H1 (cell line): ENCODE measurements at regions not wholly inside any gene's neighbourhood (a gene's known extent, or its start where the extent isn't known, plus 50 kb on each side); places are given as distances from the start of the nearest gene placed in this dataset.

Source experiments
- CTCF ChIA-PET: fragments of 300-600 bp; sonication (Branson Sonifier 250); formaldehyde crosslinking; loops from one replicate; lab custom pipeline; 2021; ENCODE audit not compliant: partially characterized antibody; lab: Charles Lee
- POLR2A ChIA-PET: fragments of 300-600 bp; sonication (Branson Sonifier 250); formaldehyde crosslinking; loops from one replicate; lab custom pipeline; 2021; ENCODE audit warnings: inconsistent platforms; ENCODE audit not compliant: partially characterized antibody; lab: Charles Lee
- DNase-seq, 2 experiments: peaks; one replicate each; pipeline versions ENCODE4 v3.0.0 to v3.0.0-alpha.2; 2010 to 2022; ENCODE audit warnings: low spot score in 2 of 2, low read depth in 1 of 2, mixed read lengths in 1 of 2
- FAIRE-seq: peaks from 2 replicates; lab custom pipeline; 2011; peaks lifted over from hg19 to GRCh38; lab: Jason Lieb, UNC
- H2AFZ ChIP-seq: 2 replicates; pipeline ENCODE4 v1.8.1; 2012; ENCODE audit warnings: low read length, inconsistent platforms
- H2AK5ac ChIP-seq: 2 replicates; pipeline ENCODE4 v1.6.1; 2013; ENCODE audit warnings: low read depth, low read length
- H2BK120ac ChIP-seq: replicated peaks from 2 replicates; pipeline ENCODE3; 2013; ENCODE audit warnings: low read depth, low read length, inconsistent platforms
- H2BK12ac ChIP-seq: 2 replicates; pipeline ENCODE4 v1.6.1; 2013; ENCODE audit warnings: low read depth, low read length
- H2BK15ac ChIP-seq: 2 replicates; pipeline ENCODE4 v1.6.1; 2013; ENCODE audit warnings: low read length
- H2BK20ac ChIP-seq: 2 replicates; pipeline ENCODE4 v1.6.1; 2013; ENCODE audit warnings: low read length
- H2BK5ac ChIP-seq: 2 replicates; pipeline ENCODE4 v1.6.1; 2013; ENCODE audit warnings: low read depth, low read length
- H3K14ac ChIP-seq: 2 replicates; pipeline ENCODE4 v1.6.1; 2013; ENCODE audit warnings: inconsistent platforms; ENCODE audit not compliant: insufficient read length
- H3K18ac ChIP-seq: 2 replicates; pipeline ENCODE4 v1.6.1; 2013; ENCODE audit warnings: low read length; ENCODE audit errors: extremely low read depth
- H3K23ac ChIP-seq: 2 replicates; pipeline ENCODE4 v1.6.1; 2013; ENCODE audit warnings: inconsistent platforms; ENCODE audit not compliant: insufficient read length
- H3K23me2 ChIP-seq: 2 replicates; pipeline ENCODE4 v1.6.1; 2013; ENCODE audit warnings: low read depth, low read length
- H3K27ac ChIP-seq: 2 replicates; pipeline ENCODE4 v1.6.1; 2011; ENCODE audit warnings: low read depth, low read length, inconsistent platforms
- H3K27me3 ChIP-seq, 4 experiments: replicated peaks in 1 of 4; 1 replicate in 1 of 4; 2 replicates in 3 of 4; pipeline versions ENCODE4 v1.6.1 to v1.8.1; 2011 to 2013; ENCODE audit warnings: low read length in 3 of 4, mild to moderate bottlenecking in 3 of 4, inconsistent platforms in 2 of 4, mixed read lengths in 2 of 4, moderate library complexity in 1 of 4; ENCODE audit not compliant: control insufficient read depth in 3 of 4, insufficient read depth in 3 of 4; ENCODE audit errors: extremely low read depth in 1 of 4
- H3K36me3 ChIP-seq, 4 experiments: 2 replicates each; pipeline versions ENCODE4 v1.6.1 to v1.8.1; 2011 to 2013; ENCODE audit warnings: mild to moderate bottlenecking in 4 of 4, low read length in 3 of 4, moderate library complexity in 2 of 4, control low read depth in 1 of 4, inconsistent platforms in 1 of 4; ENCODE audit not compliant: insufficient read depth in 4 of 4, control insufficient read depth in 2 of 4
- H3K4ac ChIP-seq: replicated peaks from 2 replicates; pipeline ENCODE3; 2013; ENCODE audit warnings: low read length, low read depth, mixed read lengths, inconsistent platforms; ENCODE audit not compliant: insufficient read length
- H3K4me1 ChIP-seq, 4 experiments: replicated peaks in 1 of 4; 1 replicate in 1 of 4; 2 replicates in 3 of 4; pipeline versions ENCODE4 v1.6.1 to v1.8.1; 2011 to 2013; ENCODE audit warnings: low read length in 3 of 4, inconsistent platforms in 2 of 4, mixed read lengths in 1 of 4; ENCODE audit not compliant: insufficient read depth in 4 of 4, control insufficient read depth in 3 of 4
- H3K4me2 ChIP-seq, 2 experiments: 2 replicates each; pipeline versions ENCODE4 v1.6.1 to v1.8.1; 2011 to 2013; ENCODE audit warnings: low read depth in 2 of 2, low read length in 2 of 2, control low read depth in 1 of 2, inconsistent platforms in 1 of 2, mild to moderate bottlenecking in 1 of 2; ENCODE audit not compliant: insufficient read depth in 1 of 2
- H3K4me3 ChIP-seq, 4 experiments: fragments of 200-600, 300-600 bp in 1 of 4; sonication (generic), shearing (Covaris generic), sonication (Bioruptor Twin) in 1 of 4; 2 replicates each; pipeline versions ENCODE4 v1.5.1 to v1.8.1; 2011 to 2016; ENCODE audit warnings: low read length in 4 of 4, low read depth in 3 of 4, control low read depth in 2 of 4, inconsistent platforms in 2 of 4, mild to moderate bottlenecking in 2 of 4, mixed read lengths in 1 of 4, moderate library complexity in 1 of 4; ENCODE audit not compliant: insufficient read depth in 2 of 4; ENCODE audit errors: extremely low read depth in 1 of 4
- H3K56ac ChIP-seq: replicated peaks from 2 replicates; pipeline ENCODE3; 2013; ENCODE audit warnings: low read depth, mild to moderate bottlenecking, mixed read lengths, low read length, inconsistent platforms; ENCODE audit not compliant: insufficient read length
- H3K79me1 ChIP-seq: 2 replicates; pipeline ENCODE4 v1.6.1; 2013; ENCODE audit warnings: low read depth, low read length, control low read depth
- H3K79me2 ChIP-seq, 2 experiments: 2 replicates each; pipeline versions ENCODE4 v1.6.1 to v1.8.1; 2012 to 2013; ENCODE audit warnings: low read length in 2 of 2, mild to moderate bottlenecking in 2 of 2, inconsistent platforms in 1 of 2; ENCODE audit not compliant: insufficient read depth in 2 of 2, control insufficient read depth in 1 of 2
- H3K9ac ChIP-seq, 4 experiments: replicated peaks in 1 of 4; 1 replicate in 1 of 4; 2 replicates in 3 of 4; pipeline versions ENCODE4 v1.6.1 to v1.8.1; 2011 to 2013; ENCODE audit warnings: low read depth in 3 of 4, low read length in 3 of 4, control low read depth in 2 of 4, mild to moderate bottlenecking in 2 of 4, moderate library complexity in 2 of 4, inconsistent platforms in 1 of 4; ENCODE audit errors: extremely low read depth in 1 of 4
- H3K9me3 ChIP-seq, 2 experiments: 2 replicates each; pipeline versions ENCODE4 v1.6.1 to v1.8.1; 2012 to 2013; ENCODE audit warnings: mild to moderate bottlenecking in 2 of 2, moderate library complexity in 2 of 2, control low read depth in 1 of 2, inconsistent platforms in 1 of 2, low read depth in 1 of 2, low read length in 1 of 2, mixed read lengths in 1 of 2; ENCODE audit not compliant: insufficient read depth in 2 of 2
- H4K20me1 ChIP-seq, 2 experiments: replicated peaks in 1 of 2; 2 replicates each; pipeline versions ENCODE3 to v1.8.1; 2011 to 2013; ENCODE audit warnings: inconsistent platforms in 2 of 2, low read length in 2 of 2, mild to moderate bottlenecking in 1 of 2; ENCODE audit not compliant: insufficient read depth in 2 of 2, control insufficient read depth in 1 of 2
- H4K5ac ChIP-seq: 2 replicates; pipeline ENCODE4 v1.6.1; 2013; ENCODE audit warnings: low read length, low read depth, mixed read lengths, inconsistent platforms; ENCODE audit not compliant: insufficient read length
- H4K8ac ChIP-seq: 2 replicates; pipeline ENCODE4 v1.8.0; 2013; ENCODE audit warnings: mild to moderate bottlenecking, moderate library complexity, low read length, inconsistent platforms; ENCODE audit not compliant: insufficient read depth; ENCODE audit errors: extremely low read depth
- H4K91ac ChIP-seq: replicated peaks from 2 replicates; pipeline ENCODE3; 2013; ENCODE audit warnings: low read length, mixed read lengths, inconsistent platforms; ENCODE audit not compliant: insufficient read length
- CEBPB ChIP-seq: IDR thresholded peaks from 2 replicates; pipeline ENCODE4 v1.6.1; 2012; ENCODE audit warnings: low read depth, low read length
- CREB1 ChIP-seq: IDR thresholded peaks from 2 replicates; pipeline ENCODE4 v1.6.1; 2012; ENCODE audit warnings: inconsistent platforms
- GABPA ChIP-seq: IDR thresholded peaks from 2 replicates; pipeline ENCODE4 v1.6.1; 2011; ENCODE audit warnings: mild to moderate bottlenecking, low read length, moderate library complexity, borderline replicate concordance; ENCODE audit not compliant: insufficient read depth
- JUND ChIP-seq: IDR thresholded peaks from 2 replicates; pipeline ENCODE4 v1.6.1; 2011; ENCODE audit warnings: mild to moderate bottlenecking, improper control_type of control experiment, low read length
- KDM1A ChIP-seq: fragments of 200-600, 300-600 bp; sonication (generic); IDR thresholded peaks from 2 replicates; pipeline ENCODE4 v1.7.1; 2016; ENCODE audit warnings: mild to moderate bottlenecking, low read length, borderline replicate concordance
- RAD21 ChIP-seq, 2 experiments: IDR thresholded peaks in 1 of 2; conservative IDR thresholded peaks in 1 of 2; 2 replicates each; pipeline ENCODE4 v1.6.1; 2011; ENCODE audit warnings: low read depth in 2 of 2, low read length in 2 of 2, improper control_type of control experiment in 1 of 2, inconsistent platforms in 1 of 2, mild to moderate bottlenecking in 1 of 2, moderate library complexity in 1 of 2
- RNF2 ChIP-seq: fragments of 200-900, 300-1000 bp; sonication (generic); IDR thresholded peaks from 2 replicates; pipeline ENCODE4 v1.7.1; 2016; ENCODE audit warnings: borderline replicate concordance, low read depth, mild to moderate bottlenecking, antibody characterized with exemption, low read length; ENCODE audit not compliant: poor library complexity, severe bottlenecking; ENCODE audit errors: missing control alignments
- SUZ12 ChIP-seq: fragments of 200-600 bp; sonication (generic); IDR thresholded peaks from 2 replicates; pipeline ENCODE4 v1.6.1; 2012; ENCODE audit warnings: mild to moderate bottlenecking, inconsistent platforms, low read length, moderate library complexity, mixed read lengths
- ZNF274 ChIP-seq: IDR thresholded peaks from 2 replicates; pipeline ENCODE4 v1.7.0; 2012; ENCODE audit warnings: low read length, borderline replicate concordance; ENCODE audit errors: extremely low read depth
- WGBS, 2 experiments: shearing (Covaris generic) in 1 of 2; methylation state at CpG; one replicate each; pipeline versions ENCODE4 v1.1.6 to v1.1.7; 2013 to 2015; ENCODE audit warnings: low lambda C conversion rate in 2 of 2, mixed read lengths in 2 of 2, inconsistent platforms in 1 of 2, low coverage in 1 of 2, missing lambda C conversion rate in 1 of 2; ENCODE audit not compliant: insufficient replicate concordance in 2 of 2, insufficient coverage in 1 of 2, insufficient read length in 1 of 2; ENCODE audit errors: extremely low coverage in 1 of 2, missing lambda C conversion rate in 1 of 2; 5-methylcytosine and 5-hydroxymethylcytosine counted together
- TF ChIP-seq, protein P1 (sequence below): IDR thresholded peaks from 2 replicates; pipeline ENCODE4 v1.6.1; 2012; ENCODE audit warnings: inconsistent platforms
- TF ChIP-seq, protein P2 (sequence below), 3 experiments: IDR thresholded peaks; 1 replicate in 2 of 3; 2 replicates in 1 of 3; pipeline versions ENCODE4 v1.5.1 to v1.6.1; 2011; ENCODE audit warnings: low read length in 3 of 3, mild to moderate bottlenecking in 3 of 3, inconsistent platforms in 2 of 3, low read depth in 1 of 3, moderate library complexity in 1 of 3; ENCODE audit not compliant: insufficient read depth in 1 of 3; ENCODE audit errors: control extremely low read depth in 1 of 3

DNA sequence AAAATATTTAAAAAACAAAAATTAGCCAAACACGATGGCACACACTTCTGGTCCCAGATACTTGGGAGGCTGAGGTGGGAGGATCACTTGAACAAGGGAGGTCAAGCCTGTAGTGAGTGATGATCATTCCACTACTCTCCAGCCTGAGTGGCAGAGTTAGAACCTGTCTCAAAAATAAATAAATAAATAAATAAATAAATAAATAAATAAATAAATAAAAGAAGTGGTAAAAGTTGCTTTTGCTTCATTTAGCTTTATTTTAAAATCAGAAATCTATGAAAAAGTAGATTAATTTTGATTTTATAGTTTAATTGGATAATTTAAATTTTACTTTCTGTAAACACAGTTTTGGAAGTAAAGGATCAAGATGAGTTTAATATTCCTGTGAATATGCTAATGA, 552.9 kb upstream of the PCDH10 start:
- ChIA-PET CTCF (interaction anchor here (0.7 to 1.4 kb wide), 2 partner anchors 10 to 16 kb away, joined by 3 to 4 read pairs; no protein-coding TSS in a partner anchor), POLR2A (no interaction called here)
- Histone ChIP-seq H4K8ac (no peak overlapping the region), H3K56ac (no peak overlapping the region), H3K23ac (no peak overlapping the region), H3K4me2 (no peak overlapping the region), H3K9me3 (0 out of 4 replicates have a peak, but pooled peaks cover 0 to 7% of the 10 kb centered on the region in 2 experiments), H4K91ac (no peak overlapping the region), H3K14ac (no peak overlapping the region), H3K23me2 (no peaks in the 10 kb centered on the region; the same call in 1 of the 2 replicates), H3K18ac (no peak overlapping the region), H3K4me1 (no peaks in the 10 kb centered on the region), H4K5ac (no peak overlapping the region), H3K79me1 (no peaks in the 10 kb centered on the region), H3K4ac (no peak overlapping the region), H3K36me3 (no peaks in the 10 kb centered on the region), H2AK5ac (no peak overlapping the region), H3K4me3 (no peak overlapping the region), H3K9ac (no peak overlapping the region), H3K79me2 (no peaks in the 10 kb centered on the region), H2BK15ac (no peak overlapping the region), H2BK12ac (no peak overlapping the region), H3K27me3 (no peaks in the 10 kb centered on the region), H2BK20ac (no peak overlapping the region), H2BK5ac (no peak overlapping the region), H2BK120ac (no peak overlapping the region), H3K27ac (no peak overlapping the region), H2AFZ (no peak overlapping the region), H4K20me1 (no peaks in the 10 kb centered on the region)
- DNase-seq (no peak), FAIRE-seq (no peak)
- WGBS, 2 experiments, result 82% methylated on average over 1 of the region's 1 CpG; no CpG with 5 or more reads in 1 of the 2 experiments
- TF ChIP-seq, protein P1, sequence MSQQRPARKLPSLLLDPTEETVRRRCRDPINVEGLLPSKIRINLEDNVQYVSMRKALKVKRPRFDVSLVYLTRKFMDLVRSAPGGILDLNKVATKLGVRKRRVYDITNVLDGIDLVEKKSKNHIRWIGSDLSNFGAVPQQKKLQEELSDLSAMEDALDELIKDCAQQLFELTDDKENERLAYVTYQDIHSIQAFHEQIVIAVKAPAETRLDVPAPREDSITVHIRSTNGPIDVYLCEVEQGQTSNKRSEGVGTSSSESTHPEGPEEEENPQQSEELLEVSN, result no peak
- no peak for TF ChIP-seq RAD21 (IDR thresholded peaks at IDR 0.05 in 1 of 2, conservative IDR thresholded peaks at IDR 0.05 in 1 of 2; ENCODE audit: low read depth in 2 of 2, low read length in 2 of 2)
- no peak for TF ChIP-seq KDM1A
- TF ChIP-seq, protein P2, sequence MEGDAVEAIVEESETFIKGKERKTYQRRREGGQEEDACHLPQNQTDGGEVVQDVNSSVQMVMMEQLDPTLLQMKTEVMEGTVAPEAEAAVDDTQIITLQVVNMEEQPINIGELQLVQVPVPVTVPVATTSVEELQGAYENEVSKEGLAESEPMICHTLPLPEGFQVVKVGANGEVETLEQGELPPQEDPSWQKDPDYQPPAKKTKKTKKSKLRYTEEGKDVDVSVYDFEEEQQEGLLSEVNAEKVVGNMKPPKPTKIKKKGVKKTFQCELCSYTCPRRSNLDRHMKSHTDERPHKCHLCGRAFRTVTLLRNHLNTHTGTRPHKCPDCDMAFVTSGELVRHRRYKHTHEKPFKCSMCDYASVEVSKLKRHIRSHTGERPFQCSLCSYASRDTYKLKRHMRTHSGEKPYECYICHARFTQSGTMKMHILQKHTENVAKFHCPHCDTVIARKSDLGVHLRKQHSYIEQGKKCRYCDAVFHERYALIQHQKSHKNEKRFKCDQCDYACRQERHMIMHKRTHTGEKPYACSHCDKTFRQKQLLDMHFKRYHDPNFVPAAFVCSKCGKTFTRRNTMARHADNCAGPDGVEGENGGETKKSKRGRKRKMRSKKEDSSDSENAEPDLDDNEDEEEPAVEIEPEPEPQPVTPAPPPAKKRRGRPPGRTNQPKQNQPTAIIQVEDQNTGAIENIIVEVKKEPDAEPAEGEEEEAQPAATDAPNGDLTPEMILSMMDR (IDR thresholded peaks at IDR 0.05; ENCODE audit: control extremely low read depth in 1 of 3, insufficient read depth in 1 of 3, low read depth in 1 of 3, low read length in 3 of 3), result no peak
- TF ChIP-seq RNF2, result no peak
- TF ChIP-seq SUZ12, result no peak
- no peak for TF ChIP-seq JUND
- TF ChIP-seq GABPA, result no peak
- TF ChIP-seq CREB1, result no peak
- TF ChIP-seq CEBPB, result no peak
- no peak for TF ChIP-seq ZNF274
